IPS-20b (cell line): ENCODE measurements at regions not wholly inside any gene's neighbourhood (a gene's known extent, or its start where the extent isn't known, plus 50 kb on each side); places are given as distances from the start of the nearest gene placed in this dataset.

ENCODE experiments used
- H3K27ac ChIP-seq: one replicate; pipeline ENCODE4 v1.5.1; 2013; ENCODE audit warnings: low read length
- H3K27me3 ChIP-seq: 2 replicates; pipeline ENCODE4 v1.6.1; 2013; ENCODE audit warnings: mild to moderate bottlenecking, low read length, inconsistent platforms; ENCODE audit not compliant: insufficient read depth
- H3K36me3 ChIP-seq: 2 replicates; pipeline ENCODE4 v1.6.1; 2013; ENCODE audit warnings: low read depth, mild to moderate bottlenecking, inconsistent platforms, low read length, moderate library complexity; ENCODE audit not compliant: insufficient read depth
- H3K4me1 ChIP-seq: 2 replicates; pipeline ENCODE4 v1.6.1; 2013; ENCODE audit warnings: mild to moderate bottlenecking, control low read depth, inconsistent platforms, low read length, moderate library complexity; ENCODE audit not compliant: insufficient read depth
- H3K4me3 ChIP-seq: 2 replicates; pipeline ENCODE4 v1.5.1; 2013; ENCODE audit warnings: mild to moderate bottlenecking, low read length, inconsistent platforms
- H3K9ac ChIP-seq: 2 replicates; pipeline ENCODE4 v1.6.1; 2013; ENCODE audit warnings: low read depth, mild to moderate bottlenecking, inconsistent platforms, low read length, moderate library complexity
- H3K9me3 ChIP-seq: 2 replicates; pipeline ENCODE4 v1.6.1; 2013; ENCODE audit warnings: mild to moderate bottlenecking, low read depth, low read length, inconsistent platforms; ENCODE audit not compliant: insufficient read depth

GRCh38 chr15:69520067-69520466 lies 67.4 kb downstream of the RPLP1 start:
- Histone ChIP-seq H3K4me3 (no peak overlapping the region), H3K27ac (no peak overlapping the region), H3K27me3 (no peaks in the 10 kb centered on the region), H3K36me3 (no peaks in the 10 kb centered on the region), H3K9me3 (no peaks in the 10 kb centered on the region), H3K4me1 (peaks cover 9% of the 10 kb centered on the region; the same call in 1 of the 2 replicates), H3K9ac (no peak overlapping the region)

- Histone ChIP-seq H3K9me3 (no peaks in the 10 kb centered on the region), H3K4me3 (no peak overlapping the region), H3K9ac (no peak overlapping the region), H3K36me3 (no peaks in the 10 kb centered on the region), H3K27ac (no peak overlapping the region), H3K4me1 (peaks cover 9% of the 10 kb centered on the region; the same call in 1 of the 2 replicates), H3K27me3 (no peaks in the 10 kb centered on the region)
Observed at GRCh38 chr15:69522361-69522760, 69.7 kb downstream of the RPLP1 start.

DNA sequence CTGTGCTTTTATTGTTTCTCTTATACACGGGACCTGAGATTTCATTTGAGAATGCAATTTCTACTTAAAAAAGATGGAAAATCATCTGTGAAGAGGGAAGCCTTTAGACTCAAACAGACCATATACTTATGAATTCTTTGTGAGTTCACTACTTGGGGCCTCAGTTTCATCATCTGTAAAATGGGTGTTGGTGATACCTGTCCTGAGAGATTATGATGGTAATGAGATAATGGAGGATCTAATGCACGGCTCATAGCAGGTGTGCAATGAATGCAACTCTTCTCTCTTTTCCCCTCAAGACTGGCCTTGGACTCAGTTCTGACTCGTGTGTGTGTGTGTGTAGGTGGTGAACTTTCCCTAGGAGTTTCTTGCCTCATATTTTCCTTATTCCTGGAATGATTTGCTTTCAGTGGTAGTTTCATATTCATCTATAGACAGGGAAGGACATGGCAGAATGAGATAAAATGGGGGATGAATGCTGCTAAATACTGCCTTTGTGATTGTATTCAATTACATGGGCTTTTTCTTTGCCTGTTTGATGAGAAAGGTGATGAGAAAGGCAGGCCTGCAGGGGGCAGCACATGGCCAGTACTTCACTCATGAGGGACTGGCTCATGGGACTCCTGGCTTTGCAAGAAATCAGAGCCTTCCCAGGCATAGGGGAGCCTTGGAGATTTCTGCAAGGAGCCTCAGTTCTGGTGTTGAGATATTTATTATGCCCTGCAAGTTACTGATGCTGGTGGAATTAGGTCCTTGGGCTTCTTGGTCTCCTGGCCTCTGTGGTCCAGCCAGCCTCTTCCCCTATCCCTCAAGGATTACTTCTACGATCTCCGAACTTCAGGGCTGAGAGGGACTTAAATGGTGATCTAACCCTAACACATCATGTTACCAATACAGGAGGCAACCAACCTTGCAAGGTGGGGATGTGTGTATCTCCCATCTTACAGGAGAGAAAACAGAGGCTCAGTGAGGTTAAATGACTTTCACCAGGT lies 70.7 kb downstream of the RPLP1 start:
- H3K27me3 ChIP-seq, result peaks cover under 1% of the 10 kb centered on the region; the same call in 1 of the 2 replicates
- no peaks in the 10 kb centered on the region for H3K36me3 ChIP-seq
- H3K4me3 ChIP-seq, result no peak overlapping the region
- H3K4me1 ChIP-seq, result peaks cover 9% of the 10 kb centered on the region; the same call in 1 of the 2 replicates
- H3K9ac ChIP-seq, result no peak overlapping the region
- H3K9me3 ChIP-seq, result no peaks in the 10 kb centered on the region
- H3K27ac ChIP-seq, result no peak overlapping the region

GRCh38 chr15:69524296-69524695 lies 71.7 kb downstream of the RPLP1 start:
- no peak overlapping the region for H3K27ac ChIP-seq
- no peak overlapping the region for H3K9ac ChIP-seq

GRCh38 chr15:69524814-69525213 lies 72.2 kb downstream of the RPLP1 start:
- Histone ChIP-seq H3K9me3 (no peaks in the 10 kb centered on the region), H3K27me3 (peaks cover 5% of the 10 kb centered on the region; the same call in 1 of the 2 replicates), H3K4me3 (no peak overlapping the region), H3K27ac (no peak overlapping the region), H3K9ac (no peak overlapping the region), H3K4me1 (peaks cover 9% of the 10 kb centered on the region; the same call in 1 of the 2 replicates), H3K36me3 (no peaks in the 10 kb centered on the region)

More at GRCh38 chr15:69524296-69524695, 71.7 kb downstream of the RPLP1 start:
- Histone ChIP-seq H3K9me3 (no peaks in the 10 kb centered on the region), H3K4me1 (peaks cover 9% of the 10 kb centered on the region; the same call in 1 of the 2 replicates), H3K27me3 (peaks cover 5% of the 10 kb centered on the region; the same call in 1 of the 2 replicates), H3K4me3 (no peak overlapping the region), H3K36me3 (no peaks in the 10 kb centered on the region)

GRCh38 chr15:69525543-69525942 lies 72.9 kb downstream of the RPLP1 start:
- H3K4me1 ChIP-seq, result peaks cover 9% of the 10 kb centered on the region; the same call in 1 of the 2 replicates
- H3K9me3 ChIP-seq, result no peaks in the 10 kb centered on the region
- no peak overlapping the region for H3K27ac ChIP-seq
- H3K36me3 ChIP-seq, result no peaks in the 10 kb centered on the region
- no peak overlapping the region for H3K4me3 ChIP-seq
- peaks cover 5% of the 10 kb centered on the region; the same call in 1 of the 2 replicates for H3K27me3 ChIP-seq
- no peak overlapping the region for H3K9ac ChIP-seq

- no peak overlapping the region for H3K9ac ChIP-seq
- H3K27ac ChIP-seq, result no peak overlapping the region
- H3K9me3 ChIP-seq, result no peaks in the 10 kb centered on the region
Observed at GRCh38 chr15:69526081-69527061, 73.8 kb downstream of the RPLP1 start.

GRCh38 chr15:69529141-69529540 lies 76.5 kb downstream of the RPLP1 start:
- Histone ChIP-seq H3K36me3 (no peaks in the 10 kb centered on the region), H3K27me3 (peaks cover 5% of the 10 kb centered on the region), H3K9ac (no peak overlapping the region), H3K4me3 (no peak overlapping the region), H3K4me1 (peaks cover 19% of the 10 kb centered on the region; the same call in 1 of the 2 replicates), H3K27ac (no peak overlapping the region), H3K9me3 (no peaks in the 10 kb centered on the region)

More at GRCh38 chr15:69526081-69527061, 73.8 kb downstream of the RPLP1 start:
- peaks cover 15% of the 10 kb centered on the region; the same call in 1 of the 2 replicates for H3K4me1 ChIP-seq
- no peaks in the 10 kb centered on the region for H3K36me3 ChIP-seq
- H3K27me3 ChIP-seq, result peaks cover 5% of the 10 kb centered on the region
- no peak overlapping the region for H3K4me3 ChIP-seq

- H3K9me3 ChIP-seq, result no peaks in the 10 kb centered on the region
- peaks cover 5% of the 10 kb centered on the region for H3K27me3 ChIP-seq
Observed at GRCh38 chr15:69529961-69530633, 77.5 kb downstream of the RPLP1 start.

DNA sequence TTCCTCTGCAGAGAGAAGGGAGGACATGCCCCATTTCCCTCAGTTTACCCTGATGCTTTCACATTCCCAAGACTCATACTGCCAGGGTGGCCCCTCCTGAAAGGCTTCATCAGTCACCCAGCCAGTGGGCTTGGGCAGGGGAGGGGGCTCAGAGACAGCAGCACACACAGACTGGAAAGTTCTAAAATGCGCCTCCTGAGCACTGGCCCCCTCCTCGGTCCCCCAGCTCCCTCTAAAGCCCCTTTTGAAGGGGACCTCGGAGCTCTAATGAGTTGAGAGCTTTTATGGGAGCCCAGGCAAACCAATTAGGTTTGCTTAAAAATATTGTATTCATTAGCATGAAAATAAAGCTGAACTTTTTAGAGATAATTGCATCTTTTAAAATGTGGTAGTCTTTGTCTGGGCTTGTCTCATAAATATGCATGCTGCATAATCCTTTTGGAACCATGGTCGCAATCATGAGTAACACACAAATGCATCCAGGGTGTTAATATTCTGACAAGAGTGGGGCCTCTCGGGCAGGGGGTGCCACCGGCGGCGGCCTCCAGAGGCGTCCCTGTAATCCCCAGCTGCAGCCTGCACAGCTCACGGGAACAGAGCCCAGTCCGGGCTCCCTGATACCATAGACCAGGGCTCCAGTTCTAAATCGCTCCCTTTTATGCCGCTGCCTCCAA lies 78.5 kb downstream of the RPLP1 start:
- peak overlapping the region; percentile 18; the same call in 1 of the 2 replicates for H3K4me3 ChIP-seq
- H3K4me1 ChIP-seq, result peaks cover 15% of the 10 kb centered on the region; the same call in 1 of the 2 replicates
- H3K9me3 ChIP-seq, result no peaks in the 10 kb centered on the region
- H3K9ac ChIP-seq, result no peak overlapping the region
- peaks cover 5% of the 10 kb centered on the region for H3K27me3 ChIP-seq
- no peaks in the 10 kb centered on the region for H3K36me3 ChIP-seq
- no peak overlapping the region for H3K27ac ChIP-seq

More at GRCh38 chr15:69529961-69530633, 77.5 kb downstream of the RPLP1 start:
- Histone ChIP-seq H3K4me1 (peaks cover 15% of the 10 kb centered on the region; the same call in 1 of the 2 replicates), H3K36me3 (no peaks in the 10 kb centered on the region), H3K9ac (no peak overlapping the region), H3K4me3 (no peak overlapping the region), H3K27ac (no peak overlapping the region)
